ENCODE measurements at regions not wholly inside any gene's neighbourhood (a gene's known extent, or its start where the extent isn't known, plus 50 kb on each side); places are given as distances from the start of the nearest gene placed in this dataset.
"Not testable (repeated sequence)": the region's sequence is repeated elsewhere in the genome, so short reads cannot be mapped to it uniquely, and the experiment has no call there.

- H3K79me2 ChIP-seq (ENCODE audit: insufficient read depth, low read depth, low read length): no peaks in the 10 kb centered on the region
- DNase-seq (ENCODE audit: low spot score): no peak
- no peaks in the 10 kb centered on the region for H4K20me1 ChIP-seq (ENCODE audit: insufficient read depth, low read length)
- BruUV-seq (replicated peaks): no TSS peak
- H3K9me2 ChIP-seq (ENCODE audit: insufficient read depth, low read length): no peaks in the 10 kb centered on the region
- ChIA-PET CTCF (ENCODE audit: unreplicated experiment) (no interaction called here), POLR2A (no interaction called here)
- H3K9me3 ChIP-seq (ENCODE audit: low read length): no peaks in the 10 kb centered on the region
- no peaks in the 10 kb centered on the region for H3K4me1 ChIP-seq (ENCODE audit: insufficient read depth, low read length, poor library complexity, severe bottlenecking)
- no peak for TF ChIP-seq CTCF (conservative IDR thresholded peaks at IDR 0.05; ENCODE audit: low read length)
- no peak for TF ChIP-seq EZH2phosphoT487 (IDR thresholded peaks at IDR 0.05; ENCODE audit: borderline replicate concordance, low read depth, low read length)
- H3K4me2 ChIP-seq (ENCODE audit: low read length): no peak overlapping the region
- H3K27ac ChIP-seq (ENCODE audit: low read depth, low read length, poor library complexity, severe bottlenecking): no peak overlapping the region
- intact Hi-C loops (cut with micrococcal nuclease; ENCODE audit: unreplicated experiment): no loop called here
- no peak overlapping the region for H3K4me3 ChIP-seq (ENCODE audit: low read depth, low read length, poor library complexity, severe bottlenecking)
- H2AFZ ChIP-seq (ENCODE audit: low read length): no peak overlapping the region
- H3K36me3 ChIP-seq (ENCODE audit: insufficient read depth, low read length): no peaks in the 10 kb centered on the region
Observed at GRCh38 chr11:50214376-50214775, 181.7 kb downstream of the OR4C45 start.

DNA sequence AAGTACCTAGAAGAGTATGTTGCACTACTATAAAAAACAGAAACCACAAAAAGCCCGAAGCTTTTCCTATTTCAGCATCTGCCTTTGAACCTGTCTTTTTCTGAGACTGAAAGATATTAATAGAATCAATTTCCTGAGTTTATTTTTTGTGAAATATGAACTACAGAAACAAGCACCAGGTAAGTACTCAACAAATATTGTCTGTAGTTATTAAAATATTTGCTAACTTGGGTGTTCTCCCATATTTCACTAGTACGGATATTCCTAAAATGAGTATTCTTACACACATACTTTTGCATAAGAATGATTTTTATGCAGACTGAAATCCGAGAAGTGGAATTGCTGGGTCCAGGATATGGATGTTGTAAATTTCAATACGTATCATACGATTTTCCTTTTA is 188.0 kb downstream of the OR4C45 start:
- no TSS peak for BruUV-seq (replicated peaks)
- CTCF ChIA-PET (ENCODE audit: unreplicated experiment): no interaction called here
- H3K4me3 ChIP-seq (ENCODE audit: low read depth, low read length, poor library complexity, severe bottlenecking): no peak overlapping the region
- no peaks in the 10 kb centered on the region for H3K79me2 ChIP-seq (ENCODE audit: insufficient read depth, low read depth, low read length)
- H3K4me2 ChIP-seq (ENCODE audit: low read length): no peak overlapping the region
- no peak for DNase-seq (ENCODE audit: low spot score)
- no peak for TF ChIP-seq EZH2phosphoT487 (IDR thresholded peaks at IDR 0.05; ENCODE audit: borderline replicate concordance, low read depth, low read length)
- no peak for TF ChIP-seq CTCF (conservative IDR thresholded peaks at IDR 0.05; ENCODE audit: low read length)
- no peaks in the 10 kb centered on the region for H4K20me1 ChIP-seq (ENCODE audit: insufficient read depth, low read length)
- POLR2A ChIA-PET: no interaction called here
- no peak overlapping the region for H2AFZ ChIP-seq (ENCODE audit: low read length)
- H3K4me1 ChIP-seq (ENCODE audit: insufficient read depth, low read length, poor library complexity, severe bottlenecking): no peaks in the 10 kb centered on the region
- H3K27ac ChIP-seq (ENCODE audit: low read depth, low read length, poor library complexity, severe bottlenecking): no peak overlapping the region
- no peaks in the 10 kb centered on the region for H3K9me3 ChIP-seq (ENCODE audit: low read length)
- H3K9me2 ChIP-seq (ENCODE audit: insufficient read depth, low read length): no peaks in the 10 kb centered on the region
- no peaks in the 10 kb centered on the region for H3K36me3 ChIP-seq (ENCODE audit: insufficient read depth, low read length)
- intact Hi-C loops (cut with micrococcal nuclease; ENCODE audit: unreplicated experiment): no loop called here

GRCh38 chr11:50238368-50238767 is 205.7 kb downstream of the OR4C45 start:
- H3K36me3 ChIP-seq (ENCODE audit: insufficient read depth, low read length); H3K4me2 ChIP-seq (ENCODE audit: low read length); POLR2A ChIA-PET; H2AFZ ChIP-seq (ENCODE audit: low read length); DNase-seq (ENCODE audit: low spot score); intact Hi-C loops (cut with micrococcal nuclease; ENCODE audit: unreplicated experiment); H3K4me1 ChIP-seq (ENCODE audit: insufficient read depth, low read length, poor library complexity, severe bottlenecking); H3K27ac ChIP-seq (ENCODE audit: low read depth, low read length, poor library complexity, severe bottlenecking); BruUV-seq (replicated peaks); H3K4me3 ChIP-seq (ENCODE audit: low read depth, low read length, poor library complexity, severe bottlenecking); H4K20me1 ChIP-seq (ENCODE audit: insufficient read depth, low read length); H3K79me2 ChIP-seq (ENCODE audit: insufficient read depth, low read depth, low read length); CTCF ChIA-PET (ENCODE audit: unreplicated experiment); H3K9me2 ChIP-seq (ENCODE audit: insufficient read depth, low read length): not testable (repeated sequence)
- peaks cover 12% of the 10 kb centered on the region; the same call in 1 of the 2 replicates for H3K9me3 ChIP-seq (ENCODE audit: low read length)

Measured in OCI-LY7 (cell line).